ENCODE measurements at regions not wholly inside any gene's neighbourhood (a gene's known extent, or its start where the extent isn't known, plus 50 kb on each side); places are given as distances from the start of the nearest gene placed in this dataset.

DNA sequence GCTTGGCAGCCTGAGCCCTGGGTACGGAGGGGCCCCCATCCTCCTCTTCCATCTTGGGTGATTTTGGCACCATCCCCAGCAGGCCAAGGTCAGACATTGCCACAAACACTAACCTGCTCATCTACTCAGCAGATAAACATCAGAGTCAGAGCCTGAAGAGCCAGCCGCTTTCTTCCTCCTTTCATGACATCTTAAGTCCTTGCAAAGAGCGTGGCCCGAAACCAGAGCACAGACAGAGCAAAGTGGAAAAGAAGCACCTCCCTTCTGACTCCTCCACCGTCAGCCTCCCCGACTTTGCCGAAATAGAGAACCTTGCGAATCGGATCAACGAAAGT is 60.4 kb upstream of the RPH3AL start:
- DNase-seq (ENCODE audit: extremely low read depth, low read depth), result no peak
- TF ChIP-seq, protein P1, sequence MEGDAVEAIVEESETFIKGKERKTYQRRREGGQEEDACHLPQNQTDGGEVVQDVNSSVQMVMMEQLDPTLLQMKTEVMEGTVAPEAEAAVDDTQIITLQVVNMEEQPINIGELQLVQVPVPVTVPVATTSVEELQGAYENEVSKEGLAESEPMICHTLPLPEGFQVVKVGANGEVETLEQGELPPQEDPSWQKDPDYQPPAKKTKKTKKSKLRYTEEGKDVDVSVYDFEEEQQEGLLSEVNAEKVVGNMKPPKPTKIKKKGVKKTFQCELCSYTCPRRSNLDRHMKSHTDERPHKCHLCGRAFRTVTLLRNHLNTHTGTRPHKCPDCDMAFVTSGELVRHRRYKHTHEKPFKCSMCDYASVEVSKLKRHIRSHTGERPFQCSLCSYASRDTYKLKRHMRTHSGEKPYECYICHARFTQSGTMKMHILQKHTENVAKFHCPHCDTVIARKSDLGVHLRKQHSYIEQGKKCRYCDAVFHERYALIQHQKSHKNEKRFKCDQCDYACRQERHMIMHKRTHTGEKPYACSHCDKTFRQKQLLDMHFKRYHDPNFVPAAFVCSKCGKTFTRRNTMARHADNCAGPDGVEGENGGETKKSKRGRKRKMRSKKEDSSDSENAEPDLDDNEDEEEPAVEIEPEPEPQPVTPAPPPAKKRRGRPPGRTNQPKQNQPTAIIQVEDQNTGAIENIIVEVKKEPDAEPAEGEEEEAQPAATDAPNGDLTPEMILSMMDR (IDR thresholded peaks at IDR 0.05; ENCODE audit: low read depth, low read length, missing control alignments), result no peak
- H3K4me3 ChIP-seq (replicated peaks; ENCODE audit: low read depth, low read length), result no peak overlapping the region

DNA sequence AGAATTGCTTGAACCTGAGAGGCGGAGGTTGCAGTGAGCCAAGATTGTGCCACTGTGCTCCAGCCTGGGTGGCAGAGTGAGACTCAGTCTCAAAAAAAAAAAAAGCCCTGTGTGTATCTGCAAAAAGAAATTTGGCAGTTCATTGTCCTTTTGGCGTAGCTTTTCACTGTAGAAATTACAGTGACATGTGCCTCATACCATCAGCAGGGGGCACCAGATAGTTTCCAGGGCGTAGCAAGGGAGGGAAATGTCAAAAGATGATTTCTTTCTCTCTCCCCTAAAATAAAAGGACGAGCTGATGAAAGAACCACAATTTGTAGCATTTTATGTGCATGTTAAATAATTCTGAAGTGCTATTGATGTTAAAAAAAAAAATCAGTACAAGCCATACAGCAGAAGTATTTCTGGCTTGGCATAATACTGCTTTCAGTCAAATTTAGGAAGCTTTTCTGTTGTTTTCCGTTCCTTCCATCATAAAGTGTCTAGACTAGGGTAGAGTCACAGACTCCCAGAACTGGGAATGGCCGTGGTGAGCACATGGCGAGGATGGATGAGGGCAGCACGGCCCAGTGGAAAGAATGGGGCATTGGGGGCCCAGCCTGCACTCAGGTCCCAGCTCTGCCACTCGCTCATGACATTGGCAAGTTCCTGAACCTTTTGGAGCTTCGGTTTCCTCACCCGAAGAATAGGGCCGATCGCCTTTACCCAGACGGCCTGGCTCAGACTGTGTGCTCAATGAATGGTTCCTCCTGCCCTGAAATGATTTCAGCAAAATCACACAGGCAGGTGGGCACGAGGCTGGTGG is 59.8 kb upstream of the RPH3AL start:
- DNase-seq (ENCODE audit: extremely low read depth, low read depth), result peak; percentile 35
- TF ChIP-seq, protein P1 (IDR thresholded peaks at IDR 0.05; ENCODE audit: low read depth, low read length, missing control alignments), result peak; percentile 77

DNA sequence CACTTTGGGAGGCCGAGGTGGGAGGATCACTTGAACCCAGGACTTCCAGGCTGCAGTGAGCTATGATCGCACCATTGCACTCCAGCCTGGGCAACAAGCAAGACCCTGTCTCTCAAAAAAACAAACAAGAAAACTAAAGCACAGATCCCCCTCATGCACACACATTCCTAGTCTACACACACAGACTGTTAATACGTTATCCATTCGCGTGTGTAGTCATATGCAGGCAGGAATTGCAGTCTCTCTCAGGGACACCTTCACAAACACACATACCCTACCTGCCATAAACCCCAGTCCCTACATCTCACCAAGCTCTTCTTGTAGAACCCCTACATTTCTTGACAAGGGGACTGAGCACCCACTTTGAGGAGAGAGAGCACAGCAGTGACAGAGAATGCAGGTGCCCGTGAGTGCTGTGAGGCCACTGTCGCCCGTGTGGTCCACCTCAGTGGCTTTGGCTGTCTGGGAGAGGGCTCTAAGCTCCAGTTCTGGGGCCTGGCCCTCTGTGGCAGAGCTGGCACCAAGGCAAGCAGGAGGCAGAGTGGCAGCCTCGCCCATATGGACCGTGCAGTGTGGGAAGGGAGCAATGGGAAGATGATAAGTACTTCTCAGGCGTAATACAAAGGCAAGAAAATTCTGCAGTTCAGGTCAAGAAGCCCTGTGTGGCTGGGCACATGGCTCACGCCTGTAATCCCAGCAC is 59.0 kb upstream of the RPH3AL start:
- no peak for DNase-seq (ENCODE audit: extremely low read depth, low read depth)
- TF ChIP-seq, protein P1 (IDR thresholded peaks at IDR 0.05; ENCODE audit: low read depth, low read length, missing control alignments), result no peak
- H3K4me3 ChIP-seq (replicated peaks; ENCODE audit: low read depth, low read length), result peak overlapping the region; percentile 90

More for the DNA sequence above, 59.8 kb upstream of the RPH3AL start:
- H3K4me3 ChIP-seq (replicated peaks; ENCODE audit: low read depth, low read length), result no peak overlapping the region

DNA sequence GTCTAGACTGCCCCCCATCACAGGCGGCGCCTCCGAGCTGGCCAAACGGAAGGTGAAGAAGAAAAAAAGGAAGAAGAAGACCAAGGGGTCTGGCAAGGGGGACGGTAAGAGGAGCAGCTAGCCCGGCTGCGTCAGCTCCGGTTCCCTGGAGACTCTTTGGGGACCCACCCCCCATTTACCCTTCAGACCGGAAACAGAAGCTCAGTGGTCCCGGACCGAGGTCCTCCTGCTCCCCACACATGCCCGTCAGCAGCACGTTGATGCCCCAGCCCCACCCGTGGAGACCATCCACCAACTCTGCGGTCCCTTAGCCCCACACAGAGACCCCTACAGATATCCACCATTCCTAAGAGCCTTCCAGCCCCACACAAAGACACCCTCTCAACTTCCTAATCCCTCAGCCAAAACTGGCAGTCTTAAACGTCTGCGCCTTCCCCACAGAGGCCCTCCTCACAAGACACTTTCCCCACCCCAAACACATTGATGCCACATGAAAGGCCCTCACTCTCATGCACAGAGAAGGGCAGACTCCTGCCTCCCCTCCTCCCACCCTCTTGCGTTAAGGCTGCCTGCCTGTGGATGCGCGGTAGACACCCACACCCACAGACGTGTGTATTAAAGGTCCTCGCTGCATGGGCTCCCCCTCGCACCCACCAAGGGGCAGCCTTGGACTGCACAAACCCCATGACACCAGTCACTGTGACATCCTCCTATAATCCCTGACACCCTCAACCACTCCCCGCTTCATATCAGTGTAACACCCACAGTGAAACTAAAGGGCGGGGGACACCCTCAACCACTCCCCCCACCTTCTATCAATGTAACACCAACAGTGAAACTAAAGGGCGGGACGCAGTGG is 58.2 kb upstream of the RPH3AL start:
- peak overlapping the region; percentile 90 for H3K4me3 ChIP-seq (replicated peaks; ENCODE audit: low read depth, low read length)
- DNase-seq (ENCODE audit: extremely low read depth, low read depth), result peak; percentile 2
- TF ChIP-seq, protein P1 (IDR thresholded peaks at IDR 0.05; ENCODE audit: low read depth, low read length, missing control alignments), result peak; percentile 19

DNA sequence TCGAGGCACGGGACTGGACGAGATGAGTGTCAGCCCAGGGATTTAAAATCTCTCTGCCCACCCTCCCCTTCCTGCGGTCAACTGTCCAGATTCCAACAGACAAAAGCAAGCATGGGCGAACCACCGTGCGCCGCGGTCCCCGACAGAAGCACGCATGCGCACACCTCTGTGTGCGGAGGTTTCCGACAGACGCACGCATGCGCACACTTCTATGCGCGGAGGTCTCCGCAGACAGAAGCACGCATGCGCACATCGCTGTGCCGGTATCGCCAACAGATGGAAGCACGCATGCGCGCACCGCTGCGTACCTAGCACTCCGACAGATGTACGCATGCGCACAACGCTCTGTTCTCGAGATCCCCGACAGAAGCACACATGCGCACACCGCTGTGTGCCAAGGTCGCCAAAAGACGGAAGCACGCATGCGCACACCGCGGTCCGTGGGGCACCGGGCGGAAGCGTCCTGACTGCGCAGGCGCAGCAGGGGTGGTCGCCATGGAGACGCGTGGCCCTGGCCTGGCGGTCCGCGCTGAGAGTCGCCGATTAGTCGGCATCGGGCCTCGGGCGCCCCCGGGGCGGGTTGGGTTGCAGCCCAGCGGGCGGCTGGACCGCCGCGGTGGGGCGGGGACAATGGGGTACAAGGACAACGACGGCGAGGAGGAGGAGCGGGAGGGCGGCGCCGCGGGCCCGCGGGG is 57.4 kb upstream of the RPH3AL start:
- peak overlapping the region; percentile 90 for H3K4me3 ChIP-seq (replicated peaks; ENCODE audit: low read depth, low read length)
- DNase-seq (ENCODE audit: extremely low read depth, low read depth), result peak; percentile 99
- TF ChIP-seq, protein P1 (IDR thresholded peaks at IDR 0.05; ENCODE audit: low read depth, low read length, missing control alignments), result no peak

DNA sequence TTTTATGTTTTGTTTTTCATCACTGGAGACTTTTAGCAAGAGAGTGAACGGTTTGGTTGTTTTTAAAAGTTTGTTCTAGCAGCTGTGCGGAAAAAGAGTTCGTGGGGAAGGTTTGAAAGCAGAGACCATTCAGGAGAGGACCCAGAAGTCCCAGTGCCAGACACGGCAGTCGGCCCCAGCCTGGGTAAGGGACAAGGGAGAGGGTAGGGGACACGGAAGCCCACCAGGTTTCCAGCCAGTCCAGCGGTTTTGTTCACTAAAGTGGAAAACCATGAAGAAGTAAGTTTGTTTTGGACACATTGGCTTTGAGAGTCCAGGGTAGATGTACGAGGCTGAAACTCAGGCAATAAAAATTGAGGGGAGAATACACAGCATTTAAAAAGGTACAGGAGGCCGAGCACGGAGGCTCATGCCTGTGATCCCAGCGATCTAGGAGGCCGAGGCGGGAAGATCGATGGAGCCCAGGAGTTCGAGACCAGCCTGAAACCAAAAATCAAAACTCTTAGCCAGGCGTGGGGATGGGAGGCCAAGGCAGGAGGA is 56.8 kb upstream of the RPH3AL start:
- TF ChIP-seq, protein P1 (IDR thresholded peaks at IDR 0.05; ENCODE audit: low read depth, low read length, missing control alignments), result no peak
- H3K4me3 ChIP-seq (replicated peaks; ENCODE audit: low read depth, low read length), result peak overlapping the region; percentile 36
- no peak for DNase-seq (ENCODE audit: extremely low read depth, low read depth)
